CD14-positive monocyte (primary cell): ENCODE measurements at regions not wholly inside any gene's neighbourhood (a gene's known extent, or its start where the extent isn't known, plus 50 kb on each side); places are given as distances from the start of the nearest gene placed in this dataset.

Experiments used
- DNase-seq, 3 donors: peaks; one replicate each; pipeline ENCODE4 v3.0.0-alpha.2; 2011 to 2022
- H2AFZ ChIP-seq: 2 replicates; pipeline ENCODE4 v1.6.0; 2012; ENCODE audit warnings: mild to moderate bottlenecking, low read depth, low read length, inconsistent platforms; ENCODE audit not compliant: insufficient read depth, poor library complexity, severe bottlenecking
- H3K27ac ChIP-seq, 2 donors: 1 replicate in 1 of 2; 2 replicates in 1 of 2; pipeline ENCODE4 v1.5.1; 2012 to 2013; ENCODE audit warnings: low read length in 2 of 2, control low read depth in 1 of 2, inconsistent platforms in 1 of 2, low read depth in 1 of 2, mild to moderate bottlenecking in 1 of 2
- H3K27me3 ChIP-seq, 2 donors: one replicate each; pipeline versions ENCODE4 v1.6.0 to v1.6.1; 2011 to 2013; ENCODE audit warnings: low read length in 2 of 2; ENCODE audit not compliant: control insufficient read depth in 2 of 2, insufficient read depth in 2 of 2
- H3K36me3 ChIP-seq, 2 donors: replicated peaks in 1 of 2; 1 replicate in 1 of 2; 2 replicates in 1 of 2; pipeline versions ENCODE4 v1.5.1 to v1.6.1; 2012 to 2013; ENCODE audit warnings: low read length in 2 of 2, control low read depth in 1 of 2, inconsistent platforms in 1 of 2, mild to moderate bottlenecking in 1 of 2; ENCODE audit not compliant: insufficient read depth in 2 of 2, control insufficient read depth in 1 of 2
- H3K4me1 ChIP-seq, 2 donors: 1 replicate in 1 of 2; 2 replicates in 1 of 2; pipeline versions ENCODE4 v1.5.1 to v1.6.1; 2012 to 2013; ENCODE audit warnings: low read length in 2 of 2, control low read depth in 1 of 2, inconsistent platforms in 1 of 2, mild to moderate bottlenecking in 1 of 2, moderate library complexity in 1 of 2; ENCODE audit not compliant: insufficient read depth in 2 of 2, control insufficient read depth in 1 of 2
- H3K4me2 ChIP-seq: replicated peaks from 2 replicates; pipeline ENCODE3; 2012; ENCODE audit warnings: low read length, moderate library complexity, mild to moderate bottlenecking; ENCODE audit not compliant: poor library complexity, severe bottlenecking; ENCODE audit errors: extremely low read depth
- H3K4me3 ChIP-seq, 3 experiments: fragments of 200-600 bp in 1 of 3; sonication (generic) in 1 of 3; replicated peaks in 1 of 3; 1 replicate in 2 of 3; 2 replicates in 1 of 3; pipeline ENCODE4 v1.5.1; 2011 to 2013; ENCODE audit warnings: low read length in 3 of 3, mild to moderate bottlenecking in 3 of 3, control low read depth in 2 of 3, low read depth in 2 of 3, inconsistent platforms in 1 of 3, moderate library complexity in 1 of 3
- H3K79me2 ChIP-seq: 2 replicates; pipeline ENCODE4 v1.6.0; 2012; ENCODE audit warnings: mild to moderate bottlenecking, control low read depth, inconsistent platforms, low read length, moderate library complexity; ENCODE audit not compliant: insufficient read depth
- H3K9ac ChIP-seq: 2 replicates; pipeline ENCODE4 v1.6.0; 2017; ENCODE audit warnings: low read length, mild to moderate bottlenecking; ENCODE audit not compliant: insufficient read depth, poor library complexity, severe bottlenecking
- H3K9me3 ChIP-seq, 2 donors: replicated peaks in 1 of 2; 1 replicate in 1 of 2; 2 replicates in 1 of 2; pipeline versions ENCODE4 v1.5.1 to v1.6.1; 2012 to 2013; ENCODE audit warnings: low read length in 2 of 2, control low read depth in 1 of 2; ENCODE audit not compliant: control insufficient read depth in 1 of 2, insufficient read depth in 1 of 2
- H4K20me1 ChIP-seq: 2 replicates; pipeline ENCODE4 v1.6.0; 2012; ENCODE audit warnings: mild to moderate bottlenecking, low read length, control low read depth, moderate library complexity; ENCODE audit not compliant: insufficient read depth
- H3K27ac Mint-ChIP-seq, 7 donors: one replicate each; pipeline ENCODE4 v1.8.0; 2020; ENCODE audit warnings: mild to moderate bottlenecking in 7 of 7, mixed read lengths in 7 of 7, moderate library complexity in 6 of 7, inconsistent platforms in 2 of 7
- H3K27me3 Mint-ChIP-seq, 3 donors: one replicate each; pipeline ENCODE4 v1.8.0; 2021 to 2022; ENCODE audit warnings: low read depth in 3 of 3, mild to moderate bottlenecking in 3 of 3, mixed read lengths in 3 of 3, moderate library complexity in 3 of 3, inconsistent platforms in 1 of 3
- H3K36me3 Mint-ChIP-seq, 2 donors: one replicate each; pipeline ENCODE4 v1.8.0; 2020; ENCODE audit warnings: mixed read lengths in 2 of 2, inconsistent platforms in 1 of 2, mild to moderate bottlenecking in 1 of 2
- H3K4me1 Mint-ChIP-seq: one replicate; pipeline ENCODE4 v1.8.0; 2020; ENCODE audit warnings: mild to moderate bottlenecking, mixed read lengths
- H3K4me3 Mint-ChIP-seq, 2 donors: one replicate each; pipeline ENCODE4 v1.8.0; 2020; ENCODE audit warnings: mild to moderate bottlenecking in 2 of 2, mixed read lengths in 2 of 2, moderate library complexity in 1 of 2
- H3K9me3 Mint-ChIP-seq, 7 donors: one replicate each; pipeline ENCODE4 v1.8.0; 2020 to 2022; ENCODE audit warnings: mixed read lengths in 7 of 7, mild to moderate bottlenecking in 6 of 7, moderate library complexity in 6 of 7, inconsistent platforms in 2 of 7
- CTCF ChIP-seq: fragments of 200-600 bp; IDR thresholded peaks from one replicate; pipeline ENCODE4 v1.8.0; 2022; ENCODE audit warnings: antibody characterized with exemption, mild to moderate bottlenecking
- WGBS: methylation state at CpG from one replicate; pipeline ENCODE4 v1.1.5; 2013; ENCODE audit warnings: missing lambda C conversion rate; ENCODE audit not compliant: insufficient coverage; 5-methylcytosine and 5-hydroxymethylcytosine counted together
- intact Hi-C, 2 donors: fragments of 100-400 bp; cut with micrococcal nuclease; formaldehyde crosslinking; loops; one replicate each; pipeline versions ENCODE4 v1.15.0 to v1.15.1; 2023

GRCh38 chr5:6115852-6116251 lies 262.5 kb downstream of the MED10 start:
- Histone ChIP-seq H3K4me1 (no peaks in the 10 kb centered on the region), H3K4me3 (no peak overlapping the region), H3K9ac (no peak overlapping the region), H3K4me2 (no peak overlapping the region), H2AFZ (no peak overlapping the region), H3K27ac (no peak overlapping the region), H4K20me1 (no peaks in the 10 kb centered on the region), H3K36me3 (no peaks in the 10 kb centered on the region), H3K9me3 (no peaks in the 10 kb centered on the region), H3K79me2 (no peaks in the 10 kb centered on the region), H3K27me3 (no peaks in the 10 kb centered on the region)
- intact Hi-C loops, result no loop called here
- Mint-ChIP-seq H3K36me3 (no peaks in the 10 kb centered on the region), H3K9me3 (peaks cover 0 to 10% (median 2%) of the 10 kb centered on the region in 7 donors), H3K4me3 (no peak overlapping the region), H3K27me3 (peaks cover 0 to 2% (median 0%) of the 10 kb centered on the region in 3 donors), H3K4me1 (no peaks in the 10 kb centered on the region), H3K27ac (no peak overlapping the region)
- DNase-seq, result no peak
- no peak for TF ChIP-seq CTCF
- WGBS, result 76% methylated on average over 2 of the region's 4 CpGs

GRCh38 chr5:6112538-6112937 lies 265.8 kb downstream of the MED10 start:
- Histone ChIP-seq H3K36me3 (no peaks in the 10 kb centered on the region), H3K9ac (no peak overlapping the region), H4K20me1 (no peaks in the 10 kb centered on the region), H2AFZ (no peak overlapping the region), H3K4me3 (no peak overlapping the region), H3K4me2 (no peak overlapping the region), H3K27me3 (no peaks in the 10 kb centered on the region), H3K9me3 (no peaks in the 10 kb centered on the region), H3K27ac (no peak overlapping the region), H3K4me1 (no peaks in the 10 kb centered on the region), H3K79me2 (no peaks in the 10 kb centered on the region)
- Mint-ChIP-seq H3K27ac (no peak overlapping the region), H3K9me3 (peaks cover 0 to 17% (median 3%) of the 10 kb centered on the region in 7 donors), H3K27me3 (peaks cover 0 to 2% (median 0%) of the 10 kb centered on the region in 3 donors), H3K4me1 (no peaks in the 10 kb centered on the region), H3K36me3 (no peaks in the 10 kb centered on the region), H3K4me3 (no peak overlapping the region)
- no peak for TF ChIP-seq CTCF
- no peak for DNase-seq
- intact Hi-C loops, result no loop called here
